GM08714 (cell line): ENCODE measurements at regions not wholly inside any gene's neighbourhood (a gene's known extent, or its start where the extent isn't known, plus 50 kb on each side); places are given as distances from the start of the nearest gene placed in this dataset.

Experiments used
- H3K4me3 ChIP-seq: fragments of 200-500 bp; sonication (Bioruptor generic); 2 replicates; pipeline ENCODE4 v1.5.1; 2014; ENCODE audit warnings: mild to moderate bottlenecking, low read length, inconsistent platforms
- ZNF274 ChIP-seq: IDR thresholded peaks from 2 replicates; pipeline ENCODE4 v1.6.1; 2012; ENCODE audit warnings: mild to moderate bottlenecking, low read depth, low read length

DNA sequence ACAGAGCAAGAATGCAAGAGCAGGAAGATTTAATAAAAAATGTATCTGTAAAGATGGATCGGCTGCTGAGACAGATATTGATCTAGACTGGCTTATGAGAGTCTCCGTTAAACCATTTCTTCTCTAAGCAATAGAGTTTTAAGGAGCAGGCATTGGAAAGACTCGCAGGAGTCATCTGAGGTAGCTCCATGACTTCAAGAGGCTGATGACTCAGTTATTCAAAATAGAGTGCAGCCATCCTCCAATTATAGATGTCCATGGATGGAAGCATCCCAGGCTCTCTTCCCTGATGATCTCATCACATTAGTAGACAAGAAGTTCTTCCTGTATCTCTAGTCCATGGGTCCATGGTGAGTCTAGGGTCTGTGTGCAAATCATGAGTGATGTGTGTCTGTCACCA, 638.3 kb upstream of the TMEM132C start:
- TF ChIP-seq ZNF274 = no peak
- no peak overlapping the region for H3K4me3 ChIP-seq

DNA sequence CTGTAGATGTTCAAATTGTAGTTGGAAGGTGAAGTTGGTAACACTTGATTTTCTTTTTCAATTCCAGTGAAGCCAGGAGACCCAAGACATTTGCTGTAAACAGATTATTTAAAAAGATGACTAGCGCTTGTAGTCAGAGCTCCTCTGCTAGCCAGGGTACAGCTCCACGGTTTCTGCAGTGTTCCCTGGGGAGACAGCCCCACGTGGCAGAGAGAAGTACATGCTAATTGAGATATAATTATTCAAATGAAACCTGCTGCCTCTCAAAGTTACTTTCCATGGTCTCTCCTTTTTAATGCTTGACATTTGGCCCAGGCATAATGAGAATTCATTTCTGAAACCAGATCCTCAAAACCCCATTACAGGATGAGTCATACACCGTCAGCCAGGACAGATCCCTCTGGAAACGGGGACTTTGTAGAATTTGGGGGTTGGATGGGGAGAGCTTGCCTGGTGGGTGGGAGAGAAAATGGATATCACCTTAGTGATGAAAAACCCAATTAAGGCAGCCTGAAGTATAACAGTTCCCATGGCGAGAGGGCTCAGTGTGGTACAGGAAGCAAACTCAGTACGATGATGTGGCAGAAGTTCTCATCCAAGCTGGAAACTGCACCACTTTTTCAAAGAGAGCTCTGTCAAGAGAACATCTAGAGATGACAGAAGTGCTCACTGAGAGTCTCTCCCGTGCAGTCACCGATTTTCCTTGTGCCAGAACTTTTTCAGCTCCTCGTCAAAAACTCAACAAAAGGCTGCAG, 637.7 kb upstream of the TMEM132C start:
- no peak overlapping the region for H3K4me3 ChIP-seq
- TF ChIP-seq ZNF274 = no peak

DNA sequence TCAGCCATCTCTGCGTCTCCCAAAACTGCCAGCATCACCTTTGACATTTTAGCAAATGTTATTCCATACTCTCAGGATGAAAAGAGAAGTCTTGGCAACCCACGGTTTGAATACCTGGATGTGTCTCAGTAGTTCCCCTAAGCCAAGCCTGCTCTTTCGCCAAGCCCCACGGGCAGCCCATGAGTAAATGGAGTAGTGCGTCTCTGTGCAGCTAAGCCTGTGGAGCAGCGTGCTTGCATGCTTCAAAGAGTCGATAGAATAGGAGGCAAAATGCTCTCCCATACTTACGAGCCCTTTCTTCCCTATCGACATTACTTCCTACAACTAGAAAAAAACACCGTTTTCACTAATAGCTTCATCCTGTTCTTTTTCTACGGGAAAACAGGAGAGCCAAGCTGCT, 634.5 kb upstream of the TMEM132C start:
- H3K4me3 ChIP-seq = no peak overlapping the region
- TF ChIP-seq ZNF274 = no peak

DNA sequence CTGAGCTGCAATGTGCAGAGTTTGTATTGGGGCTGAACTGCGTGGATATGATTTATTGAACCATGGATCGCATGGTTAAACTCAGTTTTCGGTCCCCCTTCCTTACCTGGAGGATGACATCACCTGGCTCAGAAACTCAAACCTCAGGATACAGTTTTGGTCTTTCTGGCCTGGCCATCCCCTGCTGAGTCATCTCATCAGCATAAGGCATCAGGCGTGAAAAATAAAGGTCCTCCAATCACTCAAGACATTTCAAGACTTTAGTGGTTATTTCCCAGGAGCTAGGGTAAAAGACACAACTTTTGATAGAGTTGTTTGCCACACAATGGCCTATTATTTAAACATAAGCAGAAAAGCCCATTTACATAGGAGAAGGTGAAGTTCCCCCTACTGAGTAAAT, 631.1 kb upstream of the TMEM132C start:
- no peak for TF ChIP-seq ZNF274
- no peak overlapping the region for H3K4me3 ChIP-seq

DNA sequence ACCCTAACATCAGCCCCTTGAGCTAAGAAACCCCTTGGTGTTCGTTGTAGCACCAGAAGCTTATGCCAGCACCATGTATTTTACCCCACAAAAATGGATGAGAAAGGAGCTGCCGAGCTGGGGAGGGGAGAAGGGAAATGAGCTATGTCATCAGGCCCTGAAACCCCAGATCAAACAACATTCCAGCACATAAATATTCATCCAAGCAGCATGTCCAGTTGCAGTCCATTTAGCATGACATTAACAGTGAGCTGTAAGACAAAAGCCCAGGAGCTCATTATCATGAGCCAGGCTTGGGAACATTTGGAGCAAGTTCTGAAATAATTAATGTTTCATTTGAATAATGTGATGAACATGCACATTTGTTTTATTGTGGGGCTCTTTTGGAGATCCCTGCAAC, 630.1 kb upstream of the TMEM132C start:
- H3K4me3 ChIP-seq = no peak overlapping the region
- no peak for TF ChIP-seq ZNF274

DNA sequence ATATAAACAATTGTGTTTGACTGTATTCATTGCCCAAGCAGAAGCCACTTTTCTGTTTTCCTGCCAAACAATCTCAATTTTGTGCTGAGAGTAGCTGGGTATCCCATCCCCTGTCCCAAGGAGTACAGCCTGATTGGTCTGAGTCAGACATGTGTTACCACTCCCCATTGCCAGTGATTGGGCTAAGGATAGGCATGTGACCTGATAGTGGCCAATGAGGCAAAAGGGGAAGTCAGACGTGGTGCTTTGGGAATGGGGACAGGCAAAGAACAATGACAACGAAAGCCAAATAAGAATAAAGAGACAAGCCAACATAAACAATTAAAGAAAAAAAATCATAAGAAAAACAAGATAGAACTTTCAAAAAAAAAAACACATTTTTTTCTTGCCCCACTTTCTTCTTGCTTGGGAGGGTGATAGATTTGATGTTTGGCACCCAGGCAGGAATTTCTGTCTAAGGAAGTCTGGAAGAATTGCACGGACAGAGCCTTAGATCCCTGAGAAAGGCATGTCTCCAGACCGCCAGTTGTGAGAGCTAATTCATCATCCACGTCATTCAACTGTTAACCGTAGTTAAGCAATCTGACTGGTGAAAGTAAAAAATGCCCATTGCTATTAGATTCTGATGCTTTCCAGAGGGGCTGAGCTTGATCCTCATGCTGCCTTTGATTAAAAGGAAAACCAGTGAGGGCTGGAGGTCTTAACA, 626.6 kb upstream of the TMEM132C start:
- TF ChIP-seq ZNF274 = no peak
- no peak overlapping the region for H3K4me3 ChIP-seq

DNA sequence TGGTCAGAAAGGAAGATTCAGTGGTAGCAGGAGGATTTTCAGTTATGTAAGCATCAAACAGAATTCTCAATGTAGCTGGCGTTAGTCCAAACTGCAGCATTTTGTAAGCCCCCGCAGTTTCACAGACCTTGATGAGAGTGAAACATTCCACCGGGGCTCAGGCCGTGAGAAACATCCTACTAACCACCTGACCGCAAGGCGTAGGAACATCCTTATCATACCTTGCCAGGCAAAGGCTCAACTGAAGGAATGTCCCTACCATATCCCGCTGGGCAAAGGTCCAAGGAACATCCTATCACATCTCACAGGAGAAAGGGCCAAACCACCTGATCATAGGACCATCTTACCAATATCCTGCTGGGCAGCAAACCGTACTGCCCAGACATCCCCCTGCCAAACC, 624.8 kb upstream of the TMEM132C start:
- TF ChIP-seq ZNF274 = no peak

DNA sequence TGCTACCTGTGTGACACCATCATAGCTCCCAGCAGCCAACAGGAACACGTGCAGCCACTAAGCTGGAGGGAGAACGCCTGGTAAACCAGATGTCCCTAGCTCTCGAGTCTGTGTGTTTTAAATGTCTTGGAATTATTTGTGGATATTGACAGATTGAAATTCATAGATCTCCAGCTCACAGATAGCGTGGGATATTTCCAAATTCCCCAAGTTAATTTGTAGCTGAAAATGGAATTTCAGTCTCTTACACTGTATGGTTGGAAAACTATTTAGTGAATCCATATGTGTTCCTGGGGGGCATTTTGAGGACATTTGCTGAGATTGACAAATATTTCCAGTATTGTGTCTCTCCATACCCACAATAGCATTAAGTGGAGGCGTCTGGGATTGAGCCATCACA, 618.6 kb upstream of the TMEM132C start:
- TF ChIP-seq ZNF274 = no peak
- H3K4me3 ChIP-seq = no peak overlapping the region

More for the DNA sequence above, 624.8 kb upstream of the TMEM132C start:
- H3K4me3 ChIP-seq = no peak overlapping the region

DNA sequence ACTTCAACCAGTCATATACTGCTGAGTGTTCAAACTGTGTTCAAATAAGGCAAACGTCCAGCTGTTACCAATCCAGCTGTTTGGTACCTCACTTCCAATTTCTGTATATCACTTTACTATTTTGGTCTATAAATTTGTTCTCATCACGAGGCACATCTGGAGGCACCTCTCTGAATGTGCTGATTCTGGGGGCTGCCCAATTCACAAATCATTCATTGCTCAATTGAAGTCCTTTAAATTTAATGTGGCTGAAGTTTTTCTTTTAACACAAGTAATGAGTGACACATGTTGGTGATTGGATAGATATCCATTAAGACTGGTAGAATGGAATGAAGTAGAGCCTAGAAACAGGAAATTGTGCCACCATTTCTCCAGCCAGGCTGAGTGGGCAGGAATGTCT, 617.0 kb upstream of the TMEM132C start:
- no peak for TF ChIP-seq ZNF274
- H3K4me3 ChIP-seq = no peak overlapping the region

DNA sequence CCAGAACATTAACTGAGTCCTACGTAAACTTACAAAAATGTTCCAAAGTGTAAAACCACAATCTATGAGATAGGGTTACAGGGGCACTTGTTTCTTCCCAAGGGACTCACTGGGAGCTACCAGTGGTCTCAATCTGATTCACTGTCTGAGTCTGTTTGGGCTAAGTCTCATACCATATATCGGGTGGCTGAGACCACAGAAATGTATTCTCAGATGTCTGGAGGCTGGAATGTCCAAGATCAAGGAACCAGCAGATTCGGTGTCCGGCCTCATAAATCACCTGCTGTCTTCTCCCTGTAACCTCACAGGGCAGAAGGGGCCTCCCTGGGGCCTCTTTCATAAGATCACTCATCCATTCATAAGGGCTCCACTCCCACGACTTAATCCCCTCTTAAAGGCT, 616.3 kb upstream of the TMEM132C start:
- H3K4me3 ChIP-seq = no peak overlapping the region
- TF ChIP-seq ZNF274 = no peak

DNA sequence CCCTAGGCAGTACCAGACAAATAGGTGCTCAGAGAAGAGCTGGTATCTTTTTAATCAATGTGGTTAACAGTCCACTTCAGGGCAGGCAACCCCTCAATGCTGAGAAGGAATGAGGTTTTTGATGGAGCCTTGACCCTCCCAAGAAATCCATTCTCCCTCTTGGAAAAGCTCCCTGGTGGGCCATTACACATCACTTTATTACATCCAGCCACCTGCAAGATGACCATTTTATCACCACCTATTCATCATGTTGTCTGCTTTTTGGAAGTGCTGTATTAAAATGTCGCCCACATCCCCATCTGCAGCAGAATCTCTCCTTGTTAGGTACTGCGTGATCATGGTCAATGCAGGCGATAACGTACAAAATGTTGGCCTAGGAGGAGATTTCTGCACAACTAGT, 614.7 kb upstream of the TMEM132C start:
- no peak for TF ChIP-seq ZNF274
- H3K4me3 ChIP-seq = no peak overlapping the region

DNA sequence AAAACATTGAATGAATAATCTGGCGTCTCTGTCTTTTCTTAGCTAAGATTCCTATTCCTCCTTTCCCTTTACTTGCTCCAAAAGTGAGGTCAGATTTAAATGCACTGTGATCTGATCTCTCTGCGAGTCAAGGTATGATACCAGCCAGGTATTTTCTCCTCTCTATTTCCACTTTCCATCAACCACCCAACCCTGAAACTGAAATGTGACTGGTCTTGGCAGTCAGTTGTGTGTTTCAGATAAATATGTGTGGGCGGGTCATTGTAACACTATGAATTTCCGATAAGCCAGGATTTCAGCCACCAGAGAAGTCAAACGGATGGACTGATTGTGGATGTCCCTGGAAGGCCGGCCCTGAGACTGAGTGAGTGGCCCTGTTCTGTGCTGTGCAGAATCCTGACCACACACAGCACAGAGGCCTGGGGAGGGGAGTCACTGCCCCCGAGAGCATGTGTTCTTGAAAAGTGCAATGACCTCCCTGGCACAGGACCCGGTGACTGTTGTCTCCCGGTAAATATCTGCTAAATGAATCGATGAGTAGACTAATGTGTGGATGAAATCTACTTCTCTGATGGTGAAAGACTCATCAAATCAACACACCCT, 612.5 kb upstream of the TMEM132C start:
- TF ChIP-seq ZNF274 = no peak
- no peak overlapping the region for H3K4me3 ChIP-seq

DNA sequence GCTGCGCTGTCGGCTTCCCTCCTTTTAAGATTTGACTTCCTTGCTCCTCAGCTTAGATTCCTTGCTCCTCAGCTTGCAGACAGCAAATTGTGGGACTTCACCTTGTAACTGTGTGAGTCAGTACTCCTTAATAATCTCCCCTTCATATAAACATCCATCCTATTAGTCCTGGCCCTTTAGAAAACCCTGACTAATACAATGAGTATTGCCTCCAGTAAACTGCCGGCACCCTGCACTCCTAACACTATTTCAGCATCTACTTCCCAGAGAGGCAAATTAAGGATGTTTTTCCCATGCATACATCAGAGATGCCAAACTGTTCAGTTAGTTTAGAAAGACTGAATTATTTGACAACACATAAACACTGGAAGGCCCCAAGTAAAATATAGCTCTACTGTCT, 611.3 kb upstream of the TMEM132C start:
- no peak for TF ChIP-seq ZNF274

DNA sequence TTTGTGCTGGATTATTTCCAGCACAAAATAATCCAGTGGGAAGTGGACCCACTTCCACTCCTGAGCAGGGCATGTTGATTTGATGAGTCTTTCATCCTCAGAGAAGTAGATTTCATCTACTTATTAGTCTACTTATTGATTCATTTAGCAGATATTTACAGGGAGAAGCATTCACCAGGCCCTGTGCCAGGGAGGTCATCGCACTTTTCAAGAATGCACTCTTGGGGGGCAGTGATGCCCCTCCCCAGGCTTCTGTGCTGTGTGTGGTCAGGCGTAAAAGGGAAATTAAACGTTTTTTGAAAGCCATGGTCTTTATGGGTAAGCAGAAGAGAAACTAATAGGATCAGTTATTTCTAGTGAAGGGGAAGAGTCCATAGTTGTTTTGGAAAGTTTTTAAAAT, 610.7 kb upstream of the TMEM132C start:
- no peak overlapping the region for H3K4me3 ChIP-seq
- no peak for TF ChIP-seq ZNF274

More for the DNA sequence above, 611.3 kb upstream of the TMEM132C start:
- H3K4me3 ChIP-seq = no peak overlapping the region

DNA sequence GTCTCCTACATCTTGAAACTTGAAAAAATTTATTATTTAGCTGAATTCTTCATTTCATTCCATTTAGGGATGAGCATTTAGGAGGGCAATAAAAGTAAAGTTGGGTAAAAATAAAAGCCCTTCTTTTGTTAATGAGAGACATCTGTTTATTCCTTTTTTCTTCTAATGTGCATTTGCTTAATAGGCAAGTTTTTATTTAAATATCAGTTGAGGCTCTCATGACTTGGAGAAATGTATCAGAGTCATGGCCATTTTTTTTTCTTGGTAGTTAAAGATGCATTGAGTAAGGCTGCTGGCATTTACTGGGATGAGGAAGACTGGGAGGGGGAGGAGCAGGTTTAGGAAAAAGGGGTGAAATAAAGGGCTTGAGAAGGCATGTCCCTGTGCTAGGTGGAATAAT, 609.9 kb upstream of the TMEM132C start:
- H3K4me3 ChIP-seq = no peak overlapping the region
- TF ChIP-seq ZNF274 = no peak
